ENCODE measurements at regions not wholly inside any gene's neighbourhood (a gene's known extent, or its start where the extent isn't known, plus 50 kb on each side); places are given as distances from the start of the nearest gene placed in this dataset.

DNA sequence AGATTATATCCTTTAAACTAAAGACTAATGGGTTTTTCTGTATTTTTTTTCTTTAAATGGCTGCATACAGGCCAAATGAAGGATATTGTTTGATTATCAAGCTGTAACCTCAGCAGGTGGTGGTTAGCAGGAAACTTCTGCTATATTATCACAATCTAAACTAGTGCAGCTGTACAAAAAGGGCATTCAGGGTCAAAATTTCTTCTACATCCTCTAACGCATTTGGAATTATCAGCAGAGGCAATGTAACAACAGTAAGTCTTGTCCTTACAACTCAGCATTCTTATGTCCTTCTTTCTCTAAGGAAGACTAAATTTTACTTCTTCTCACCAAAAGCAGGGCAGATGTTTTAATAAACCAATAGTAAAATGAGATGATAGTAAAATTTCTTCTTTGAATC is 135.8 kb upstream of the FN1 start:
- TF ChIP-seq, protein P1, sequence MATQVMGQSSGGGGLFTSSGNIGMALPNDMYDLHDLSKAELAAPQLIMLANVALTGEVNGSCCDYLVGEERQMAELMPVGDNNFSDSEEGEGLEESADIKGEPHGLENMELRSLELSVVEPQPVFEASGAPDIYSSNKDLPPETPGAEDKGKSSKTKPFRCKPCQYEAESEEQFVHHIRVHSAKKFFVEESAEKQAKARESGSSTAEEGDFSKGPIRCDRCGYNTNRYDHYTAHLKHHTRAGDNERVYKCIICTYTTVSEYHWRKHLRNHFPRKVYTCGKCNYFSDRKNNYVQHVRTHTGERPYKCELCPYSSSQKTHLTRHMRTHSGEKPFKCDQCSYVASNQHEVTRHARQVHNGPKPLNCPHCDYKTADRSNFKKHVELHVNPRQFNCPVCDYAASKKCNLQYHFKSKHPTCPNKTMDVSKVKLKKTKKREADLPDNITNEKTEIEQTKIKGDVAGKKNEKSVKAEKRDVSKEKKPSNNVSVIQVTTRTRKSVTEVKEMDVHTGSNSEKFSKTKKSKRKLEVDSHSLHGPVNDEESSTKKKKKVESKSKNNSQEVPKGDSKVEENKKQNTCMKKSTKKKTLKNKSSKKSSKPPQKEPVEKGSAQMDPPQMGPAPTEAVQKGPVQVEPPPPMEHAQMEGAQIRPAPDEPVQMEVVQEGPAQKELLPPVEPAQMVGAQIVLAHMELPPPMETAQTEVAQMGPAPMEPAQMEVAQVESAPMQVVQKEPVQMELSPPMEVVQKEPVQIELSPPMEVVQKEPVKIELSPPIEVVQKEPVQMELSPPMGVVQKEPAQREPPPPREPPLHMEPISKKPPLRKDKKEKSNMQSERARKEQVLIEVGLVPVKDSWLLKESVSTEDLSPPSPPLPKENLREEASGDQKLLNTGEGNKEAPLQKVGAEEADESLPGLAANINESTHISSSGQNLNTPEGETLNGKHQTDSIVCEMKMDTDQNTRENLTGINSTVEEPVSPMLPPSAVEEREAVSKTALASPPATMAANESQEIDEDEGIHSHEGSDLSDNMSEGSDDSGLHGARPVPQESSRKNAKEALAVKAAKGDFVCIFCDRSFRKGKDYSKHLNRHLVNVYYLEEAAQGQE (IDR thresholded peaks at IDR 0.05; ENCODE audit: insufficient replicate concordance, low read depth) = no peak
- TF ChIP-seq POLR2AphosphoS5 (IDR thresholded peaks at IDR 0.05; ENCODE audit: low read depth) (no peak), SPI1 (IDR thresholded peaks at IDR 0.05; ENCODE audit: borderline replicate concordance, low read depth) (no peak), GABPA (IDR thresholded peaks at IDR 0.05; ENCODE audit: low read depth) (no peak)
- TF ChIP-seq, protein P2, sequence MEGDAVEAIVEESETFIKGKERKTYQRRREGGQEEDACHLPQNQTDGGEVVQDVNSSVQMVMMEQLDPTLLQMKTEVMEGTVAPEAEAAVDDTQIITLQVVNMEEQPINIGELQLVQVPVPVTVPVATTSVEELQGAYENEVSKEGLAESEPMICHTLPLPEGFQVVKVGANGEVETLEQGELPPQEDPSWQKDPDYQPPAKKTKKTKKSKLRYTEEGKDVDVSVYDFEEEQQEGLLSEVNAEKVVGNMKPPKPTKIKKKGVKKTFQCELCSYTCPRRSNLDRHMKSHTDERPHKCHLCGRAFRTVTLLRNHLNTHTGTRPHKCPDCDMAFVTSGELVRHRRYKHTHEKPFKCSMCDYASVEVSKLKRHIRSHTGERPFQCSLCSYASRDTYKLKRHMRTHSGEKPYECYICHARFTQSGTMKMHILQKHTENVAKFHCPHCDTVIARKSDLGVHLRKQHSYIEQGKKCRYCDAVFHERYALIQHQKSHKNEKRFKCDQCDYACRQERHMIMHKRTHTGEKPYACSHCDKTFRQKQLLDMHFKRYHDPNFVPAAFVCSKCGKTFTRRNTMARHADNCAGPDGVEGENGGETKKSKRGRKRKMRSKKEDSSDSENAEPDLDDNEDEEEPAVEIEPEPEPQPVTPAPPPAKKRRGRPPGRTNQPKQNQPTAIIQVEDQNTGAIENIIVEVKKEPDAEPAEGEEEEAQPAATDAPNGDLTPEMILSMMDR (IDR thresholded peaks at IDR 0.05; ENCODE audit: insufficient read depth, low read length) = no peak
- DNase-seq (ENCODE audit: low read depth in 1 of 2, low spot score in 1 of 2) = no peak
- no peak overlapping the region for H3K4me3 ChIP-seq (replicated peaks; ENCODE audit: insufficient read depth, low read length)
- peaks cover 7% of the 10 kb centered on the region for H3K27me3 ChIP-seq (ENCODE audit: insufficient read depth, poor library complexity, severe bottlenecking)
- no peak overlapping the region for H3K27ac ChIP-seq (replicated peaks)

DNA sequence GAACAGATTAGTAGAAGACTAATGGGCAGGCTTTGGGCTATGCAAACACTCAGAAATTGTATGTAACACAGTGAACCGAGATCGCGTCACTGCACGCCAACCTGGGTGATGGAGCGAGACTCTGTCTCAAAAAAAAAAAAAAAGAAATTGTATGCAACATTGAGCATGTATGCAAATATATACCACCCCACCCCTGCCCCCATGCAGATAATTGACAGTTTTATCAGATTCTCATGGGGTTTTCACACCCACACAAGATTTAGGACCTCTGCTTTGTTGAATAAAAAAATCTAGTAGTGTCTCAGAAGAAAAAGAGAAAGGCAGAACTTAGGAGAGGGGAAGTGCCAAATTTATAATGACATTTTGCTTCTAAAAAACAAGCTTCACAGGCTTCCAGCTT is 131.6 kb upstream of the FN1 start:
- peaks cover 5% of the 10 kb centered on the region for H3K27me3 ChIP-seq (ENCODE audit: insufficient read depth, poor library complexity, severe bottlenecking)
- no peak overlapping the region for H3K27ac ChIP-seq (replicated peaks)
- DNase-seq (ENCODE audit: low read depth in 1 of 2, low spot score in 1 of 2) = no peak
- no peak for TF ChIP-seq GABPA (IDR thresholded peaks at IDR 0.05; ENCODE audit: low read depth)
- TF ChIP-seq POLR2AphosphoS5 (IDR thresholded peaks at IDR 0.05; ENCODE audit: low read depth) = no peak
- TF ChIP-seq SPI1 (IDR thresholded peaks at IDR 0.05; ENCODE audit: borderline replicate concordance, low read depth) = no peak
- TF ChIP-seq, protein P1 (IDR thresholded peaks at IDR 0.05; ENCODE audit: insufficient replicate concordance, low read depth) = no peak
- TF ChIP-seq, protein P2 (IDR thresholded peaks at IDR 0.05; ENCODE audit: insufficient read depth, low read length) = no peak
- no peak overlapping the region for H3K4me3 ChIP-seq (replicated peaks; ENCODE audit: insufficient read depth, low read length)

- TF ChIP-seq, protein P1 (IDR thresholded peaks at IDR 0.05; ENCODE audit: insufficient replicate concordance, low read depth) = no peak
- TF ChIP-seq POLR2AphosphoS5 (IDR thresholded peaks at IDR 0.05; ENCODE audit: low read depth) (no peak), GABPA (IDR thresholded peaks at IDR 0.05; ENCODE audit: low read depth) (no peak), SPI1 (IDR thresholded peaks at IDR 0.05; ENCODE audit: borderline replicate concordance, low read depth) (no peak)
- TF ChIP-seq, protein P2 (IDR thresholded peaks at IDR 0.05; ENCODE audit: insufficient read depth, low read length) = no peak
- H3K27ac ChIP-seq (replicated peaks) = no peak overlapping the region
- H3K4me3 ChIP-seq (replicated peaks; ENCODE audit: insufficient read depth, low read length) = no peak overlapping the region
- DNase-seq (ENCODE audit: low read depth in 1 of 2, low spot score in 1 of 2) = no peak
- H3K27me3 ChIP-seq (ENCODE audit: insufficient read depth, poor library complexity, severe bottlenecking) = peaks cover 5% of the 10 kb centered on the region
Observed at GRCh38 chr2:215565897-215566296, 130.0 kb upstream of the FN1 start.

All from HL-60 (cell line).